ENCODE measurements at regions not wholly inside any gene's neighbourhood (a gene's known extent, or its start where the extent isn't known, plus 50 kb on each side); places are given as distances from the start of the nearest gene placed in this dataset.
"Not testable (repeated sequence)": the region's sequence is repeated elsewhere in the genome, so short reads cannot be mapped to it uniquely, and the experiment has no call there.

- ATAC-seq, result no peak
Measured at GRCh38 chr14:106248321-106249192, 722.2 kb downstream of the TMEM121 start.

DNA sequence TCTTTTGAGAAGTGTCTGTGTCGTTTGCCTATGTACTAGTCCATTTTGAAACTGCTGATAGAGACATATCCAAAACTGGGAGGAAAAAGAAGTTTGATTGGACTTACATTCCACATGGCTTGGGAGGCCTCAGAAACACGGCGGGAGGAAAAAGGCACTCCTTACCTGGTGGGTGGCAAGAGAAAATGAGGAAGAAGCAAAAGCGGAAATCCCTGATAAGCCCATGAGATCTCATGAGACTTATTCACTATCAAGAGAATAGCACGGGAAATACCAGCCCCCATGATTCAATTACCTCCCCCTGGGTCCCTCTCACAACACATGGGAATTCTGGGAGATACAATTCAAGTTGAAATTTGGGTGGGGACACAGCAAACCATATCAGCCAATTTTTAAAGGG is 727.6 kb downstream of the TMEM121 start:
- DNase-seq; H3K9me3 Mint-ChIP-seq; H3K27me3 ChIP-seq (ENCODE audit: control insufficient read depth, insufficient read depth, low read length); H3K36me3 Mint-ChIP-seq; ATAC-seq; H3K4me1 Mint-ChIP-seq; H3K4me3 Mint-ChIP-seq; intact Hi-C loops (cut with micrococcal nuclease); H3K4me3 ChIP-seq (ENCODE audit: low read length); H3K4me1 ChIP-seq (ENCODE audit: control insufficient read depth, insufficient read depth, low read length); H3K27ac Mint-ChIP-seq; H3K9me3 ChIP-seq (ENCODE audit: control insufficient read depth, insufficient read depth, low read length); H3K36me3 ChIP-seq (ENCODE audit: control insufficient read depth, insufficient read depth, low read length); H3K27ac ChIP-seq (ENCODE audit: low read length): not testable (repeated sequence)
- WGBS (ENCODE audit: insufficient coverage), result 71% methylated on average over 3 of the region's 5 CpGs
- peaks cover 21 to 32% of the 10 kb centered on the region in 2 donors for H3K27me3 Mint-ChIP-seq (ENCODE audit: low read depth in 2 of 2)

More at GRCh38 chr14:106248321-106249192, 722.2 kb downstream of the TMEM121 start:
- TF ChIP-seq CTCF (IDR thresholded peaks at IDR 0.05), result no peak
- H3K27ac ChIP-seq (ENCODE audit: low read length), result no peak overlapping the region
- no peak overlapping the region for H3K4me3 ChIP-seq (ENCODE audit: low read length)
- H3K36me3 Mint-ChIP-seq, result no peaks in the 10 kb centered on the region
- peaks cover 0 to 2% of the 10 kb centered on the region in 2 donors for H3K9me3 Mint-ChIP-seq
- no peaks in the 10 kb centered on the region for H3K4me1 ChIP-seq (ENCODE audit: control insufficient read depth, insufficient read depth, low read length)
- peaks cover 32 to 55% of the 10 kb centered on the region in 2 donors for H3K27me3 Mint-ChIP-seq (ENCODE audit: low read depth in 2 of 2)
- no peak for DNase-seq
- no peaks in the 10 kb centered on the region for H3K27me3 ChIP-seq (ENCODE audit: control insufficient read depth, insufficient read depth, low read length)
- H3K36me3 ChIP-seq (ENCODE audit: control insufficient read depth, insufficient read depth, low read length), result no peaks in the 10 kb centered on the region
- H3K9me3 ChIP-seq (ENCODE audit: control insufficient read depth, insufficient read depth, low read length), result no peaks in the 10 kb centered on the region
- 69% methylated on average over 4 of the region's 6 CpGs for whole genome bisulfite sequencing (ENCODE audit: insufficient coverage)
- intact Hi-C loops (cut with micrococcal nuclease), result no loop called here
- no peak overlapping the region for H3K27ac Mint-ChIP-seq
- H3K4me1 Mint-ChIP-seq, result no peaks in the 10 kb centered on the region
- H3K4me3 Mint-ChIP-seq, result no peak overlapping the region

DNA sequence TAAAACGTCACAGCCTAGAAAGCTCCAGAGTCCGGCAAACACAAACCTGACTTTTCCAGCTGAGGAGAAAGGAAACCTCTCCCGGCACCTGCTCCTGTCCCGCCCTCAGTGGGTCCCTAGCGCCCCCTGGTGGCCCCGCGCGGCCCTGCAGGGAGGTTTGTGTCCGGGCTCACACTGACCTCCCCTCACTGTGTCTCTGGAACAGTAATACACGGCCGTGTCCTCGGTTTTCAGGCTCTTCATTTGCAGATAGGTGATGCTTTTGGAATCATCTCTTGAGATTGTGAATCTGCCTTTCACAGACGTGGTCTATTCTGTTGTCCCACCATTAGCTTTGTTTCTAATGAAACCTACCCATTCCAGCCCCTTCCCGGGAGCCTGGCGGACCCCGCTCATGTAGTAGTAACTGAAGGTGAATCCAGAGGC is 731.2 kb downstream of the TMEM121 start:
- H3K27me3 Mint-ChIP-seq (ENCODE audit: low read depth in 2 of 2), result peaks cover 25 to 48% of the 10 kb centered on the region in 2 donors
- intact Hi-C loops (cut with micrococcal nuclease); H3K9me3 Mint-ChIP-seq; H3K36me3 Mint-ChIP-seq; H3K4me1 Mint-ChIP-seq; H3K27ac ChIP-seq (ENCODE audit: low read length); H3K4me3 ChIP-seq (ENCODE audit: low read length); H3K9me3 ChIP-seq (ENCODE audit: control insufficient read depth, insufficient read depth, low read length); H3K4me1 ChIP-seq (ENCODE audit: control insufficient read depth, insufficient read depth, low read length); H3K4me3 Mint-ChIP-seq; H3K27me3 ChIP-seq (ENCODE audit: control insufficient read depth, insufficient read depth, low read length); H3K36me3 ChIP-seq (ENCODE audit: control insufficient read depth, insufficient read depth, low read length); H3K27ac Mint-ChIP-seq: not testable (repeated sequence)
- DNase-seq (peak; percentile 70 to 74), ATAC-seq (peak; percentile 46 to 63 (median 59))
- peak; percentile 82 for TF ChIP-seq CTCF (IDR thresholded peaks at IDR 0.05)
- WGBS (ENCODE audit: insufficient coverage), result 4% methylated on average over 11 of the region's 16 CpGs

DNA sequence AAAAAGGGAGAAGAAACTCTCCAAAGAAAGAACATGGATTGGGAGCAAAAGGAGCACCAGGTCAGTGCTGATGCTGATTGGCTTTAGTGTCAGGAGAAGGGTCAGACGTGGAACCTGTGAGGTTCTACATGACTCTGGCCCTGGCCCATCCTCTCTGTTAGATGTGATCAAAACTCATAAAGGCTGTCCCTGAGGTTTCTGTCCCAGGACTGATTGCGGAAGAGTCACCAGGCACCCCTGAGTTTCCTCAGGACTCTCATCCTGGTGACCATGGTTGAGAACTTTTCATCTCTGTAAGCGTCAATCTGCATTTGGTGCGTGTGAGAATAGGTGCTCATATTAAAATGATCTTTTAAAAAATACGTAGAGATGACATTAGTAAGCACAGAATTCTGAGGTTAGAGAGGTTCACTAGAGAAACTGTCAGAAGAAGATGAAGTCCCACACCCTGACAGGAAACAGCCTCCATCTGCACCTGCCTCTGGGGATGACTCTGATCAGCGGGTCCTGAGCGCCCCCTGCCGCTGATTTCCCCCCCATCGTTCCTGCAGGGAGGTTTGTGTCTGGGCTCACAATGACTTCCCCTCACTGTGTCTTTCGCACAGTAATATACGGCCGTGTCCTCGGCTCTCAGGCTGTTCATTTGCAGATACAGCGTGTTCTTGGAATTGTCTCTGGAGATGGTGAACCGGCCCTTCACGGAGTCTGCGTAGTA is 741.8 kb downstream of the TMEM121 start:
- intact Hi-C loops (cut with micrococcal nuclease), result no loop called here
- peaks cover 15% of the 10 kb centered on the region for H3K27me3 ChIP-seq (ENCODE audit: control insufficient read depth, insufficient read depth, low read length)
- Mint-ChIP-seq H3K27me3 (ENCODE audit: low read depth in 2 of 2) (peaks cover 25 to 83% of the 10 kb centered on the region in 2 donors), H3K9me3 (no peaks in the 10 kb centered on the region), H3K36me3 (no peaks in the 10 kb centered on the region), H3K4me3 (no peak overlapping the region), H3K4me1 (peaks cover 0 to 9% of the 10 kb centered on the region in 2 donors), H3K27ac (no peak overlapping the region)
- H3K36me3 ChIP-seq (ENCODE audit: control insufficient read depth, insufficient read depth, low read length), result no peaks in the 10 kb centered on the region
- DNase-seq (peak; percentile 59 to 86), ATAC-seq (peak in 2 of 3 donors; percentile 67 to 73)
- H3K9me3 ChIP-seq (ENCODE audit: control insufficient read depth, insufficient read depth, low read length), result no peaks in the 10 kb centered on the region
- TF ChIP-seq CTCF (IDR thresholded peaks at IDR 0.05), result peak; percentile 60
- no peak overlapping the region for H3K27ac ChIP-seq (ENCODE audit: low read length)
- 29% methylated on average over 17 of the region's 17 CpGs for WGBS (ENCODE audit: insufficient coverage)
- no peak overlapping the region for H3K4me3 ChIP-seq (ENCODE audit: low read length)
- H3K4me1 ChIP-seq (ENCODE audit: control insufficient read depth, insufficient read depth, low read length), result peaks cover 6% of the 10 kb centered on the region

Measured in natural killer cell (primary cell).